ENCODE measurements at regions not wholly inside any gene's neighbourhood (a gene's known extent, or its start where the extent isn't known, plus 50 kb on each side); places are given as distances from the start of the nearest gene placed in this dataset.

DNA sequence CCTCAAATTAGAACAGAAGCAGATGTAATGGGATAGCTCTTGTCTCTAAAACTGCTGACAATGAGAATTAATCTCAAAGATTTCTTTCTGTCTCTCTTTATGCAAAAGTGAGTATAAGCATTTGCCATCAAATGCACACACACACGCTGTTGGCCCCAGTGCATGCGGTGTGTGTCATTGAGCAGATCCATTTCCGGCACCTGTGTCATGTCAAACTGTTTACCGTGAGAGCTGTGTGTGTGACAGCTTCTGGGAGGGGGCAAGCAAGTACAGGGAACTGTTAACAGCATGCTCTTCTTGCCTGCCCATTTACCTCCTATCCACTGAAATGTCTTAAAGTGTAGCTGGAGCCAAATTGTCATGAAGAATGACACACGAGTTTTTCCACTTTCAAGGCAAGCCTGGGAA is 297.9 kb upstream of the FAT4 start:
- DNase-seq (ENCODE audit: insufficient read length, low spot score, missing footprints), result no peak
- Histone ChIP-seq H3K4me2 (ENCODE audit: insufficient read depth, low read length) (no peak overlapping the region), H3K27me3 (ENCODE audit: insufficient read depth, low read length) (no peaks in the 10 kb centered on the region), H3K79me2 (ENCODE audit: insufficient read depth, low read length) (no peaks in the 10 kb centered on the region), H2AFZ (ENCODE audit: low read length) (peak overlapping the region; percentile 16), H3K36me3 (ENCODE audit: insufficient read depth, low read length) (no peaks in the 10 kb centered on the region), H3K4me1 (ENCODE audit: insufficient read depth, low read length) (no peaks in the 10 kb centered on the region), H3K4me3 (ENCODE audit: insufficient read depth, low read length) (no peak overlapping the region), H3K9me3 (ENCODE audit: low read depth, low read length) (no peaks in the 10 kb centered on the region), H3K27ac (ENCODE audit: low read depth, low read length) (no peak overlapping the region), H4K20me1 (ENCODE audit: insufficient read depth, low read length) (no peaks in the 10 kb centered on the region)
- TF ChIP-seq, protein P1, sequence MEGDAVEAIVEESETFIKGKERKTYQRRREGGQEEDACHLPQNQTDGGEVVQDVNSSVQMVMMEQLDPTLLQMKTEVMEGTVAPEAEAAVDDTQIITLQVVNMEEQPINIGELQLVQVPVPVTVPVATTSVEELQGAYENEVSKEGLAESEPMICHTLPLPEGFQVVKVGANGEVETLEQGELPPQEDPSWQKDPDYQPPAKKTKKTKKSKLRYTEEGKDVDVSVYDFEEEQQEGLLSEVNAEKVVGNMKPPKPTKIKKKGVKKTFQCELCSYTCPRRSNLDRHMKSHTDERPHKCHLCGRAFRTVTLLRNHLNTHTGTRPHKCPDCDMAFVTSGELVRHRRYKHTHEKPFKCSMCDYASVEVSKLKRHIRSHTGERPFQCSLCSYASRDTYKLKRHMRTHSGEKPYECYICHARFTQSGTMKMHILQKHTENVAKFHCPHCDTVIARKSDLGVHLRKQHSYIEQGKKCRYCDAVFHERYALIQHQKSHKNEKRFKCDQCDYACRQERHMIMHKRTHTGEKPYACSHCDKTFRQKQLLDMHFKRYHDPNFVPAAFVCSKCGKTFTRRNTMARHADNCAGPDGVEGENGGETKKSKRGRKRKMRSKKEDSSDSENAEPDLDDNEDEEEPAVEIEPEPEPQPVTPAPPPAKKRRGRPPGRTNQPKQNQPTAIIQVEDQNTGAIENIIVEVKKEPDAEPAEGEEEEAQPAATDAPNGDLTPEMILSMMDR (IDR thresholded peaks at IDR 0.05; ENCODE audit: extremely low read depth, low read depth, low read length), result no peak

DNA sequence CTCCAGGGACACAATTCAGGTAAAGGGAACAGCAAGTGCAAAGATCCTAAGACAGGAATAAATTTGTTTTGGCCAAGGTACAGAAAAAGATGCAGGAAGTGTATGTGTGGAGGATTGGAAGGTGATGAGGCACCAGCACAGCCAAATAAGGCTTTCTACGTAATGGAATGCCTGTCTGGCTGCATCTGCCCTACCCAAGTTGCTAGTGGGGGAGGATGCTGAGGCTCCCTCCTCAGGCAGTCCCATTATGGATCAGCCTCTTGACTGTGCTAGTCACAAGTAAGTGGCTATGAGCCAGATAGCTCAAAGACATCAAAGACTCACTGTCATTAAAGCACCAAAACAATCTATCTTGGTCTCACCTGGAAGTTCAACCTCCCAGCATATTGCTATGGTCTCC is 300.9 kb upstream of the FAT4 start:
- Histone ChIP-seq H3K27me3 (ENCODE audit: insufficient read depth, low read length) (no peaks in the 10 kb centered on the region), H3K4me1 (ENCODE audit: insufficient read depth, low read length) (no peaks in the 10 kb centered on the region), H3K27ac (ENCODE audit: low read depth, low read length) (no peak overlapping the region), H3K4me3 (ENCODE audit: insufficient read depth, low read length) (no peak overlapping the region), H3K9me3 (ENCODE audit: low read depth, low read length) (no peaks in the 10 kb centered on the region), H2AFZ (ENCODE audit: low read length) (no peak overlapping the region), H3K36me3 (ENCODE audit: insufficient read depth, low read length) (no peaks in the 10 kb centered on the region), H3K4me2 (ENCODE audit: insufficient read depth, low read length) (no peak overlapping the region), H3K79me2 (ENCODE audit: insufficient read depth, low read length) (no peaks in the 10 kb centered on the region), H4K20me1 (ENCODE audit: insufficient read depth, low read length) (no peaks in the 10 kb centered on the region)
- TF ChIP-seq, protein P1 (IDR thresholded peaks at IDR 0.05; ENCODE audit: extremely low read depth, low read depth, low read length), result no peak
- DNase-seq (ENCODE audit: insufficient read length, low spot score, missing footprints), result no peak

DNA sequence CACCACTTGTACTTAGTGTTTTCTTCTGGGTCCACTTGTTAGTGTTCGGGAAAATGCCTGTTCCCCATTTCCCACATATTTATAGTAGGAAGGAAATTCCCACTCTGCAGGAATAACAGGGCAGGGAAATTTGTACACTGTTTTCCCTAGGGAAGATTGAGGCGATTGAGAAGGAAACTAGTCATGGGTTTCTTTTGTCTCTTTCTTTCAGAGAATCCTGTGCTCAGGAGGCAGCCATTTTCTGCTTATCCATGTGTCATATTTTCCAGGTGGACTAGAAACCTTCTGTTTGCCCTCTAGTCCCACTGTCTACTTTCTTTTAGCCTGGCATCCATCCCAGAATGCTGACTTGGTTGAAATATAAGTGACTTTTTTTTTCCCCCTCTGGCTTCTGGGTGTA is 299.1 kb upstream of the ANKRD50 start:
- Histone ChIP-seq H3K27ac (ENCODE audit: low read depth, low read length) (no peak overlapping the region), H3K4me1 (ENCODE audit: insufficient read depth, low read length) (no peaks in the 10 kb centered on the region), H2AFZ (ENCODE audit: low read length) (peak overlapping the region; percentile 46), H4K20me1 (ENCODE audit: insufficient read depth, low read length) (no peaks in the 10 kb centered on the region), H3K4me3 (ENCODE audit: insufficient read depth, low read length) (no peak overlapping the region), H3K36me3 (ENCODE audit: insufficient read depth, low read length) (no peaks in the 10 kb centered on the region), H3K4me2 (ENCODE audit: insufficient read depth, low read length) (no peak overlapping the region), H3K9me3 (ENCODE audit: low read depth, low read length) (no peaks in the 10 kb centered on the region), H3K79me2 (ENCODE audit: insufficient read depth, low read length) (no peaks in the 10 kb centered on the region), H3K27me3 (ENCODE audit: insufficient read depth, low read length) (no peaks in the 10 kb centered on the region)
- TF ChIP-seq, protein P1 (IDR thresholded peaks at IDR 0.05; ENCODE audit: extremely low read depth, low read depth, low read length), result no peak
- DNase-seq (ENCODE audit: insufficient read length, low spot score, missing footprints), result no peak

DNA sequence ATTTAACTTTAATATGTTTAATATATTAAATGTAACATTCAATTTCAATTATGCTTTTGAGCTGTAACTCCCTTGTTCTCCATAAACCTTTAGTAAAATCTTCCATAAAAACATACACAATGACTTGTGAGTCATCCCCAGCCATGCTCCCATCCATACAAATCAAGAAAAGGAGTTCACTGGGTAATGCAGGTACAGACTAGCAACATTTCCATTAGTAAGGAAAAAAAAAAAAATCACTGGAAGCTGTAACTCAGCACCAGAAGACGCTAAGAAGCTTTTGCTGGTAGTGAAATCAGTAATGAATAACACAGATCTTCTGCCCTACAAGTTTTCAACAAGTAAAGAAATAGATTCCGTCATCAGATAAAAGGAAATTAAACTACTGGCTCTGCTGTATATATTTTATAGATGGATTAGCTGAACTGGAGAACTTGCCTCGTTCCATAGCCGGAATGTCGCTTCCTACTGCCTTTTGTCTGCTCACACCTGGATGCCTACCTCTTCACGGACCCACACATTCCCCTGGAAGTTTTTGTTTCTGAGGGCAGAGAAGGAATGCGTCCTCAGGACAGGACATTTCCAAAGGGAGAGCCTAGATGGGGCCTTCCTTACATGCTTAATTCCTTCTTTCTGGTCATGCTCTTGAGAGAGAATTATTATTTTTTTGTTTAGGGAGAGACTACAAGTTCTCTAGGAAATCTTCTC is 298.4 kb upstream of the ANKRD50 start:
- no peaks in the 10 kb centered on the region for H3K9me3 ChIP-seq (ENCODE audit: low read depth, low read length)
- H2AFZ ChIP-seq (ENCODE audit: low read length), result no peak overlapping the region
- no peak overlapping the region for H3K4me3 ChIP-seq (ENCODE audit: insufficient read depth, low read length)
- TF ChIP-seq, protein P1 (IDR thresholded peaks at IDR 0.05; ENCODE audit: extremely low read depth, low read depth, low read length), result no peak
- no peak overlapping the region for H3K27ac ChIP-seq (ENCODE audit: low read depth, low read length)
- peak; percentile 10 for DNase-seq (ENCODE audit: insufficient read length, low spot score, missing footprints)
- no peaks in the 10 kb centered on the region for H3K79me2 ChIP-seq (ENCODE audit: insufficient read depth, low read length)
- H3K4me1 ChIP-seq (ENCODE audit: insufficient read depth, low read length), result no peaks in the 10 kb centered on the region
- H3K27me3 ChIP-seq (ENCODE audit: insufficient read depth, low read length), result no peaks in the 10 kb centered on the region
- H3K4me2 ChIP-seq (ENCODE audit: insufficient read depth, low read length), result no peak overlapping the region
- no peaks in the 10 kb centered on the region for H3K36me3 ChIP-seq (ENCODE audit: insufficient read depth, low read length)
- H4K20me1 ChIP-seq (ENCODE audit: insufficient read depth, low read length), result no peaks in the 10 kb centered on the region
